Esophagus muscularis mucosa (tissue), 4 donors: ENCODE measurements at regions not wholly inside any gene's neighbourhood (a gene's known extent, or its start where the extent isn't known, plus 50 kb on each side); places are given as distances from the start of the nearest gene placed in this dataset.

Experiments
- DNase-seq: peaks from one replicate; pipeline ENCODE4 v3.0.0-alpha.2; 2017; ENCODE audit errors: extremely low spot score
- H3K27ac ChIP-seq, 4 donors: fragments of 200-600 bp; sonication (generic); replicated peaks in 1 of 4; 1 replicate in 3 of 4; 2 replicates in 1 of 4; pipeline ENCODE4 v1.5.1; 2016 to 2019; ENCODE audit warnings: mild to moderate bottlenecking in 1 of 4
- H3K27me3 ChIP-seq, 4 donors: fragments of 200-600 bp; sonication (generic); one replicate each; pipeline versions ENCODE4 v1.5.1 to v1.6.0; 2016 to 2019
- H3K36me3 ChIP-seq, 4 donors: fragments of 200-600 bp; sonication (generic); one replicate each; pipeline ENCODE4 v1.5.1; 2016 to 2019
- H3K4me1 ChIP-seq, 4 donors: fragments of 200-600 bp; sonication (generic); one replicate each; pipeline ENCODE4 v1.5.1; 2016 to 2019
- H3K4me3 ChIP-seq, 4 donors: fragments of 200-600 bp; sonication (generic); 1 replicate in 2 of 4; 2 replicates in 2 of 4; pipeline ENCODE4 v1.5.1; 2016 to 2019; ENCODE audit warnings: mild to moderate bottlenecking in 4 of 4, moderate library complexity in 1 of 4
- H3K9me3 ChIP-seq, 4 donors: fragments of 200-600 bp; sonication (generic); 1 replicate in 3 of 4; 2 replicates in 1 of 4; pipeline ENCODE4 v1.5.1; 2016 to 2019
- EP300 ChIP-seq: sonication (generic); formaldehyde crosslinking; IDR thresholded peaks from one replicate; pipeline ENCODE4 v1.6.1; 2017; ENCODE audit warnings: antibody characterized with exemption
- POLR2A ChIP-seq: fragments of 450-650 bp; IDR thresholded peaks from one replicate; pipeline ENCODE4 v1.6.1; 2017; ENCODE audit warnings: antibody characterized with exemption, moderate library complexity, mild to moderate bottlenecking, low read depth
- POLR2AphosphoS5 ChIP-seq, 2 donors: sonication (generic); formaldehyde crosslinking; IDR thresholded peaks; one replicate each; pipeline ENCODE4 v1.6.1; 2017; ENCODE audit warnings: antibody characterized with exemption in 2 of 2
- WGBS: methylation state at CpG from one replicate; pipeline ENCODE4 v1.1.5; 2018; 5-methylcytosine and 5-hydroxymethylcytosine counted together
- intact Hi-C: fragments of 100-400 bp; cut with DNase I; formaldehyde crosslinking; loops from one replicate; pipeline ENCODE4 v1.15.1; 2023
- TF ChIP-seq, protein P1 (sequence below), 3 experiments: fragments of 200-600 bp in 2 of 3; fragments of 450-650 bp in 1 of 3; sonication (generic) in 2 of 3; IDR thresholded peaks; one replicate each; pipeline ENCODE4 v1.5.1; 2017 to 2019; ENCODE audit warnings: antibody characterized with exemption in 3 of 3, mild to moderate bottlenecking in 2 of 3, moderate library complexity in 1 of 3

DNA sequence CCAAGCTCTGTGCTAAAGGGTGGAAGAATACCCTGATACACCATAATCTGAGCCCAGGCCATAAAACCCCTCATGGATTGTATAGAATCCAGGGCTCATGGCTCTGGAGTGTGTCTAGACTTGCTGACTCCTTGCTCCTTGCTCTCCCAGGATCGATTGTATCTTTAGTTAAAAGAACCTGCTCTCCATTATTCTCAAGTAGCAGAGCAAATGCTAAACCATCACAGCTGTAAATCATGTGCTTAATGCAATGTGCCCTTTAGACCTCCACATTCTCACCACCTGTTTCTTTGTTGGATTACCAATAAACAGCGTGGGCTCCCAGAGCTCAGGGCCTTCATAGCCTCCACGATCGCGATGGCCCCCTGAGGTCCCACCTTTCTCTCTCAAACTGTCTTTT, 411.6 kb upstream of the FBXO33 start:
- Histone ChIP-seq H3K4me3 (no peak overlapping the region), H3K36me3 (no peaks in the 10 kb centered on the region), H3K9me3 (no peaks in the 10 kb centered on the region), H3K27me3 (no peaks in the 10 kb centered on the region), H3K4me1 (no peaks in the 10 kb centered on the region), H3K27ac (no peak overlapping the region)
- intact Hi-C loops: no loop called here
- WGBS: 83% methylated on average over 5 of the region's 5 CpGs
- DNase-seq: no peak
- TF ChIP-seq EP300: no peak
- no peak for TF ChIP-seq POLR2A
- no peak for TF ChIP-seq POLR2AphosphoS5 (IDR thresholded peaks at IDR 0.05)
- TF ChIP-seq, protein P1, sequence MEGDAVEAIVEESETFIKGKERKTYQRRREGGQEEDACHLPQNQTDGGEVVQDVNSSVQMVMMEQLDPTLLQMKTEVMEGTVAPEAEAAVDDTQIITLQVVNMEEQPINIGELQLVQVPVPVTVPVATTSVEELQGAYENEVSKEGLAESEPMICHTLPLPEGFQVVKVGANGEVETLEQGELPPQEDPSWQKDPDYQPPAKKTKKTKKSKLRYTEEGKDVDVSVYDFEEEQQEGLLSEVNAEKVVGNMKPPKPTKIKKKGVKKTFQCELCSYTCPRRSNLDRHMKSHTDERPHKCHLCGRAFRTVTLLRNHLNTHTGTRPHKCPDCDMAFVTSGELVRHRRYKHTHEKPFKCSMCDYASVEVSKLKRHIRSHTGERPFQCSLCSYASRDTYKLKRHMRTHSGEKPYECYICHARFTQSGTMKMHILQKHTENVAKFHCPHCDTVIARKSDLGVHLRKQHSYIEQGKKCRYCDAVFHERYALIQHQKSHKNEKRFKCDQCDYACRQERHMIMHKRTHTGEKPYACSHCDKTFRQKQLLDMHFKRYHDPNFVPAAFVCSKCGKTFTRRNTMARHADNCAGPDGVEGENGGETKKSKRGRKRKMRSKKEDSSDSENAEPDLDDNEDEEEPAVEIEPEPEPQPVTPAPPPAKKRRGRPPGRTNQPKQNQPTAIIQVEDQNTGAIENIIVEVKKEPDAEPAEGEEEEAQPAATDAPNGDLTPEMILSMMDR (IDR thresholded peaks at IDR 0.05): no peak

DNA sequence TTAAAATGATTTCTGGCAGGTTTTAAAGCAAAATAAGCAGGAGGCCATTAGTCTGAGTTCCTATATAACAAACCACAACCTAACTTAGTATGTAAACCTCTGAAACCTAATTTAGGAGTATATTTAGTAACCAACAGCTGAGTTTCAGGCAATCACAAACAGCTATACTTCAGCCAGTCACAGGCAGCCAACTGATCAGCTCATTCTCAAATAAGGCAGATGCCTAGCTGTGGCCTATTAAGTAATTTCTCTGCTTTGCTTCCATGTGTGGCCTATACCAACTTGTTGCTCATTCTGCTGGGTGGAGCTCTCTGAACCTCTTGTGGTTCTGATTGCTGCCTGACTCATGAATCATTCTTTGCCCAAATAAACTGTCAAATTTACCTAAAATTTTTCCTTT, 408.9 kb upstream of the FBXO33 start:
- intact Hi-C loops: no loop called here
- Histone ChIP-seq H3K4me1 (no peaks in the 10 kb centered on the region), H3K36me3 (no peaks in the 10 kb centered on the region), H3K27ac (no peak overlapping the region), H3K4me3 (no peak overlapping the region), H3K27me3 (no peaks in the 10 kb centered on the region), H3K9me3 (no peaks in the 10 kb centered on the region)
- no peak for DNase-seq
- no peak for TF ChIP-seq EP300
- no peak for TF ChIP-seq POLR2AphosphoS5 (IDR thresholded peaks at IDR 0.05)
- TF ChIP-seq, protein P1 (IDR thresholded peaks at IDR 0.05): no peak
- TF ChIP-seq POLR2A: no peak

DNA sequence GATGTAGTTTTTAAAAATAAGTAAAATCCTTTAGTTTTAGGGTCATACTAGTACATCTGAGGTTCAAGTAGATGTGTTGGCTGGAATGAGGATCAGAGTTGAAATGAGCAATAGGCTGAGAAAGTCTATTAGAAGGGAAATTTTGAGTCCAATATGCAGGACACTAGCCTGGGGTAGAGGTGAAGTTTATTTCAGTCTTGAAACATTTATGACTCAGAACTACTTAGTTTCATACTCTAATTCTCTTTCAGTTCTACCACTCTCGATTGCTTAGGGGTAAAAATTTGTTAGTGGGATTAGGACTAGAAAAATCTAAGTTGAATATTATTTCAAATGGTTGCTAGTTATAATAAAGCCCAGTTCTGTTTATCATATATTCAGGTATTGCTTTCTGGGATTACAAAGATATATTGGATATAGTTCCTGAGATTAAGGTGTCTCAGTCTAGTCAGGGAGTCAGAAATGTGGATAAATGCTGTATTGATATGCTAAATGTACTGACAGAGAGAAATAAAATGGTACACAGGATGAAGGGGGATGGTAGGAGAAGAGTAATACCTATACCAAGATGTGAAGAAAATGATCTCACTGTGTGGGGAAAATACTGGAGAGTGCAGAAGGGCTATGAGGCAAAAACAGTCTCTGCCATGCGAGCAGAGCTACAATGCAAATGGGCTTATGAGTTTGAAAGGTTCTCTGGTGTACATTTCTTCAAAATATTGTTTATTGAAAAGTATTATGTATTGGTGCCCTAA, 395.8 kb upstream of the FBXO33 start:
- H3K4me1 ChIP-seq: no peaks in the 10 kb centered on the region
- no peak for DNase-seq
- H3K4me3 ChIP-seq: no peak overlapping the region
- TF ChIP-seq POLR2AphosphoS5 (IDR thresholded peaks at IDR 0.05) (no peak), POLR2A (no peak), EP300 (no peak)
- TF ChIP-seq, protein P1 (IDR thresholded peaks at IDR 0.05): no peak
- H3K36me3 ChIP-seq: no peaks in the 10 kb centered on the region
- no peak overlapping the region for H3K27ac ChIP-seq
- H3K27me3 ChIP-seq: no peaks in the 10 kb centered on the region
- intact Hi-C loops: no loop called here
- H3K9me3 ChIP-seq: no peaks in the 10 kb centered on the region
- 84% methylated on average over 2 of the region's 2 CpGs for WGBS

DNA sequence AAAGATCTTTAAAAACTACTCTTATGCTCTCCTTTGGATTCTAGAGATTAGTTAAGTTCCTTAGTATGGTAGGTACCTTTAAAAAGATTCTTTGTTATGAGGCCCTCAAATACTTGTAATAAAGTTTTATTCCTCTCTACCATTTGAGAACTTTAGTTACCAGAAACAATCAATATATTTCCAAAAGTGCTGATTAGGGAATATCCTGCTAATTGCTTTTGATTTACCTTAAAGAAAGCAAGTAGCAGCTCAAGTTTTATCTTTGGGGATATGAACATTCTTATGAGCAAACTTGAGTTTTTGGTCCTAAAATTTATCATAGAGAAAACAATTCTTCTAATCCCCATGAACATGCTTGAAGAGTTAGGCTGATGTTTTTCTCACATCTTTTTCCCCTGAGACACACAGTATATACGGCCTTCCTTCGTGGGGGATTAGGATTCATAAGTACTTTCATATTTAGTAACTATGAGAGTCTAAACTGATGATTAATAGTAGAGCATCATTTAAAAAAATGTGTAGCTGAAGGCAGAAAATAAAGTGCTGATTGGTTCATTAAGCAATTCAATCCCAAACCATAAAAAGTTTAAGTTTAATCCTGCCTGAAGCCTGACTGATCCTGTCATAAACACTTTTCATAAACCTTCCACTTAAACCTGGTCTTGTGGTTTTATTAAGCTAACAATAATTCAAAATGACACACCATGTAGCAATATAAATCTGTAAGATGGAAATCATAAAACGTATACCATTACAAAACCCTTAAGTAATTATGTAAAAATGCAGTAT, 380.5 kb upstream of the FBXO33 start:
- H3K27me3 ChIP-seq: no peaks in the 10 kb centered on the region
- 44% methylated on average over 3 of the region's 3 CpGs for WGBS

More for the DNA sequence above, 380.5 kb upstream of the FBXO33 start:
- H3K27ac ChIP-seq: no peak overlapping the region
- no peaks in the 10 kb centered on the region for H3K9me3 ChIP-seq
- H3K4me1 ChIP-seq: no peaks in the 10 kb centered on the region
- DNase-seq: no peak
- no peak overlapping the region for H3K4me3 ChIP-seq
- H3K36me3 ChIP-seq: no peaks in the 10 kb centered on the region
- TF ChIP-seq POLR2AphosphoS5 (IDR thresholded peaks at IDR 0.05) (no peak), POLR2A (no peak), EP300 (no peak)
- TF ChIP-seq, protein P1 (IDR thresholded peaks at IDR 0.05): no peak
- intact Hi-C loops: no loop called here
